Erythroblast (primary cell): ENCODE measurements at regions not wholly inside any gene's neighbourhood (a gene's known extent, or its start where the extent isn't known, plus 50 kb on each side); places are given as distances from the start of the nearest gene placed in this dataset.
"Not testable (repeated sequence)": the region's sequence is repeated elsewhere in the genome, so short reads cannot be mapped to it uniquely, and the experiment has no call there.

ENCODE experiments used
- DNase-seq, 2 experiments: peaks; one replicate each; lab custom pipeline; 2025; lab: John Stamatoyannopoulos, UW
- GATA1 ChIP-seq: IDR thresholded peaks from 2 replicates; pipeline ENCODE4 v1.6.1; 2011; ENCODE audit warnings: low read depth, mild to moderate bottlenecking, control low read depth, low read length, moderate library complexity
- POLR2A ChIP-seq: IDR thresholded peaks from 2 replicates; pipeline ENCODE4 v1.6.1; 2011; ENCODE audit warnings: mild to moderate bottlenecking, low read length

DNA sequence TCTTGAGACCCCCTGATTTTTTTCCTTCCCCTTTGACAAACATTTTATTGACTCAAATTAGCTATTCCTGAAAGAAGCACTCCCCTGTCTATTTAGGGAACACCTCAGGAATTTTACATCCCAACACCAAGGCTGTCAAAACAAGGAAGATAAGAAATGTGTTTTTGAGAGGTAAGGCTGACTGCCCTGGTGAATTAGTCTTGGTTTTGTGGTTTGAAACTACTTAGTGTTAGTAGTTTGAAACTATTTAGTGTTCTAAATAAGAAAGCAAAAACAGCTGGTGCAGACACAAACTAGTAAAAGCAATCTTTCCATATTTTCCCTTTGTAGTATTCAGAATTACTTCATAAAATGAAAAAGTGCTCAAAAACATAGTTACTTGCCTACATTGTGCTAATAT, 120.7 kb downstream of the PCSK1 start:
- DNase-seq = no peak
- TF ChIP-seq GATA1 (no peak), POLR2A (no peak)

DNA sequence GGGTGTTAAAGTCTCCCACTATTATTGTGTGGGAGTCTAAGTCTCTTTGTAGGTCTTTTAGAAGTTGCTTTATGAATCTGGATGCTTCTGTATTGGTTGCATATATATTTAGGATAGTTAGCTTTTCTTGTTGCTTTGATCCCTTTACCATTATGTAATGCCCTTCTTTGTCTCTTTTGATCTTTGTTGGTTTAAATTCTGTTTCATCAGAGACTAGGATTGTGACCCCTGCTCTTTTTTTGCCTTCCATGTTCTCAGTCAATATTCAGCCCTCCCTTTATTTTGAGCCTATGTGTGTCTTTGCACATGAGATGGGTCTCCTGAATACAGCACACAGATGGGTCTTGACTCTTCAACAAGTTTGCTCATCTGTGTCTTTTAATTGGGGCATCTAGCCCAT, 126.0 kb downstream of the PCSK1 start:
- not testable (repeated sequence) for DNase-seq

DNA sequence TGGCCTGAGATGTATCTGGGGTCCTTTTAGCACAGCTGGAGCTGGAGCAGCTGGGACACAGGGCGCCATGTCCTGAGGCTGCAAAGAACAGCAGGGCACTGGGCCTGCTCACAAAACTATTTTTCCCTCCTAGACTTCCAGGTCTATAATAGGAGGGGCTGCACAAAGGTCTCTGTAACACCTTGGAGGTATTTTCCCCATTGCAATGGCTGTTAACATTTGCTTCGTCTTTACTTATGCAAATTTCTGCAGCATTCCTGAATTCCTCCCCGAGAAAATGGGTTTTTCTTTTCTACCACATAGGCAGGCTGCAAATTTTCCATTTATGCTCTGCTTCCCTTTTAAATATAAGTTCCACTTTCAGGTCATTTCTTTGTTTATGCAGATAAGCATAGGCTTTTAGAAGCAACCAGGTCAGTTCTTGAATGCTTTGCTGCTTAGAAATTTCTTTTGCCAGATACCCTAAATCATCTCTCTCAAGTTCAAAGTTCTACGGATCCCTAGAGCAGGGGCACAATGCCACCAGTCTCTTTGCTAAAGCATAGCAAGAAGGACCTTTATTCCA, 130.8 kb downstream of the PCSK1 start:
- TF ChIP-seq GATA1 = no peak
- no peak for TF ChIP-seq POLR2A
- no peak for DNase-seq

DNA sequence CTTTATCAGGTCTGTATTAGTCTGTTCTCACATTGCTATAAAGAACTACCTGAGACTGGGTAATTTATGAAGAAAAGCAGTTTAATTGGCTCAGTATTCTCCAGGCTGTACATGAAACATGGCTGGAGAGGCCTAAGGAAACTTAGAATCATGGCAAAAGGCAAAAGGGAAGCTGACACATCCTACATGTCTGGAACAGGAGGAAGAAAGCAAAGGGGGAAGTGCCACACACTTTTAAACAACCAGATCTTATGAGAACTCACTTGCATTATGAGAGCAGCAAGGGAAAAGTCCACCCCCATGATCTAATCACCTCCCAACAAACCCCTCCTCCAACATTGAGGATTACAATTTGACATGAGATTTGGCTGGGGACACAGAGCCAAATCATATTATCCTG, 132.1 kb downstream of the PCSK1 start:
- TF ChIP-seq POLR2A (no peak), GATA1 (no peak)
- no peak for DNase-seq

DNA sequence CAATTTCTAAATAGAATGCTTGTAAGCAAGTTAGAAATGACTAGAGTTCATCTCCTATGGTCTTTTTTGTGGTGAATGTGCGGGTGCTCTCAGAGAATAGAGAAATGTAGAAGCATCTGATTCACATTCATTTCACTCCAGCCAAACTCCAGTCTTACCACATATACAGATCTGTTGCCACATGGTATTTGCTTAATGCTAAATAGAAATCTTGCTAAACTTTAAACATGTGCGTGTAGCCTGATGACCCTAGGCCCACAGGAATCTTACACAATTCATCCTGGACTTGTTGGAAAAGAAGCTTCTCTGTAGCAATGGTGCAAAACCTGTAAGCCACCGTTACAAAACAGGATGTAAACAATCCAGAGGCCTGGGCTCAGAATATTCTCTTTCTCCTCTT, 135.2 kb downstream of the PCSK1 start:
- no peak for DNase-seq

DNA sequence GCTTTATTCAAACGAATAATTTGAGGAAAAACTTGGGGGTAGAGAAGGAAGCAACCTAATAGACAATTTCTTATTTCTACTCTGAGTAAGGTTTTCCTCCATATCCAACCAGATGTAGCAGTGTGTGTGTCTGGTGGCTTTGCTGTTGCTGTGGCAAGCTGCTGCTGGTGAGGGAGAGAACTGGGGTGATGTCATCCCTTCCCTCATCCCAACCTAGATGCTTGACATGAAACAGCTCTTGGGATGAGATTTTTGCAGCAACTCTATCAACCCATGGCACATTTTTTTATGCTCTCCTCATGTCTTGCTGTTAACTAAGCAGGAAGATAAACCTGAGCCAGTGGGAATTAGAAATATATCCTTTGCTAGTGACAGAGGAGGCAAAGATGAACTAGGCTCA, 135.8 kb downstream of the PCSK1 start:
- no peak for DNase-seq
- no peak for TF ChIP-seq POLR2A
- TF ChIP-seq GATA1 = no peak

More for the DNA sequence above, 135.2 kb downstream of the PCSK1 start:
- TF ChIP-seq POLR2A (no peak), GATA1 (no peak)

DNA sequence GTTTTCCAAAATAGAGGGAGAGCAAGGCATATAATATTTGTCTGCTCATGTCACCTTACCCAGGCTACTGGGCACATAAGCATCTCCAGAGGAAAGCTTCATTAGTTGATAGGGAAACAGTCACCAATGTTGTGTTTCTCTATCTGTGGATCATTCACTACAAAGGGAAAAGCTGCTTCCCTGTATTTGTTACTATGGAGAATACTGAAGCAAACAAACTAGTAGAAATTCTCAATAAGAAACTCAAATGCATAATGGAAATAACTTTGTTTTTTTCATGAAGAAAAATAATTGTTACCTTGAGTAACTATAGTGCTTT, 138.2 kb downstream of the PCSK1 start:
- no peak for DNase-seq
- TF ChIP-seq GATA1 (no peak), POLR2A (no peak)

DNA sequence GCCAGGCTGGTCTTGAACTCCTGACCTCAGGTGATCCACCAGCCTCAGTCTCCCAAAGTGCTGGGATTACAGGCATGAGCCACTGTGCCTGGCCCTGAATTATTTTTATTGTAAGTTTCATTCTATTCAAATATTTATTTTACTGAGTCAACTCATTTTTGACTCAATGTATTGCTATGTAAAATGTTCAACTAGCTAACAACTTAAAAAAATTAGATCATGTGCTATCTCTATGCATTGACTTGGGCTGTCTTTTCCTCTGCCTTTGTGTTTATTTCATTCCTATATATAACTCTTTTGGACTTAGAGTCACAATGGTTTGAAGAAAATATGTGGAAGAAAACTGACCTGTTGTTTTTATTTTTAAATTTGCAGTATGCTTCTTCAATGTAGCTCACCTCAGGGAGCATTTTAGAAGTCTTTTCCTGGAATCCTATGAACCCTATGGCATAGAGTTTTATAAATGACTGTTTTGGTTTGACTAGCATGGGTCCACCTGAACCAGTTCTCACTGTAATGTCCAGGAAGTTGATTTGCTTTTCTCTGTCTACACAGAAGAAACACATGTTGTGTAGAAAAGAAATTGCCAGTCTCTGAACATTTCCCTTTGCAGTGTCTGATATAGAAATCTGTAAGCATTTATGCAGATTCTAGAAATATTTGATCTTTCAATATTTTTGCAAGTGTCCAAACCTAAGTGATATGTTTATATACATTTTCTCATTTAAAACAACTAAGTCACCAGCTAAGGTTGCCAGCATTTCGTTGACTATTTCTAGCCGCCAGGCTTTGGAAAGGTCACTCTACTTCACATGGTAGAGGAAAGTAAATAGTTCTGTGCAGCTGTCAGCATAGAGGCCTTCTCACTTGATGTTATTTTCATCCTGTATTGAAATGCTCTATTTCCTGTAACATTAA, 138.8 kb downstream of the PCSK1 start:
- no peak for TF ChIP-seq GATA1
- no peak for TF ChIP-seq POLR2A
- DNase-seq = no peak

DNA sequence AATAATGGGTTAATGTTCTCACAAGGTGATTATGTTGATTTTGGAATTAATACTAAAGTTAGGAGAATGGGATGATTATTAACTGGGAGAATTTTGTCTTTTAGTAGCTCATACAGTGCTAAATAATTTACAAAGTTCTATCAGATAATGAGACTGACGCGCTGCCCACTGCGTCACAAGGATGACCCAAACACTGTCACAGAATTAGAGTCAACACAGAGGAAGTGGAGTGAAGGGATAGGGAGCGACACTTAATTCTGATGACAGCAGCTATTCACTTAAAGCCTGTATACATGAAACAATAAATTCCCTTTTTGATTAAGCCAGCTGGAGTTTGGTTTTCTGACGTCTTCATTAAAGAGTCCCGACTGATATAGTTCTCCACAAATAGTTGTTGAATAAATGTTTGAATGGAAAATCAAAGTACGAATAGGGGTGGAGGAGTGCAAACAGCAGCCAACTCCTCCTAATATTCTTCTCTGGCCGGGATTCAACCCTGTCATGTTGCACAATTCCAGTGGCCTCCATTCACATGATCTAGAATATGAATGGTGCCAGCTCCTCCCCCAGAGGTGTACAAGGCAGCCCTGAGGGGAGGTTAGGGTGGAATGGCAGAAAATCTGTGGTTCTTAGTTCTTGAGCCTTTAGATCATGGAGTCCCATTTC, 140.3 kb downstream of the PCSK1 start:
- no peak for DNase-seq
- no peak for TF ChIP-seq GATA1
- TF ChIP-seq POLR2A = no peak

DNA sequence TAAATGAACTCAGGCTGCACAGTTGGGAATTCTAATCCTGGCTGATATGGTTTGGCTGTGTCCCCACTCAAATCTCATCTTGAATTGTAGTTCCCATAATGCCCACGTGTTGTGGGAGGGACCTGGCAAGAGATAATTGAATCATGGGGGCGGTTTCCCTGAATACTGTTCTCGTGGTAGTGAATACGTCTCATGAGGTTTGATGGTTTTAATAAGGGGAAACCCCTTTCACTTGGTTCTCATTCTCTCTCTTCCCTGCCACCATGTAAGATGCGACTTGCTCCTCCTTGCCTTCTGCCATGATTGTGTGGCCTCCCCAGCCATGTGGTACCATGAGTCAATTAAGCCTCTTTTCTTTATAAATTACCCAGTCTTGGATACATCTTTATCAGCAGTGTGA, 143.8 kb downstream of the PCSK1 start:
- not testable (repeated sequence) for DNase-seq

DNA sequence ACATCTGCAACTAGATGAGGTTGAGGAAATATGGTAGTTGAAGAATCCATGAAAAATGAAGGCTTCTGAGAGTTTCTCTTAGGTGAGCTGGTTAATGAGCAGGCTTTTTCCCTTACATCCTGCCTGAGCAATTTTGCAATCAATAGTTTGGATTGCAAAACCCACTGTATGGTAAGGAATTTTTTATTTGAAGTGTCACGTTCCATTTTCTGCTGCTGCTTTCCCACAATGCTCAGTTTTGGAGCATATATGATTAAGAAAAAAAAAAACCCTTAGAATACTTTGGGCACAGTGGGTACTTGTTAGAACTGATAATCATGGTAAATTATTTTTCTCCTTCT, 144.2 kb downstream of the PCSK1 start:
- no peak for TF ChIP-seq GATA1
- TF ChIP-seq POLR2A = no peak
- DNase-seq = no peak

DNA sequence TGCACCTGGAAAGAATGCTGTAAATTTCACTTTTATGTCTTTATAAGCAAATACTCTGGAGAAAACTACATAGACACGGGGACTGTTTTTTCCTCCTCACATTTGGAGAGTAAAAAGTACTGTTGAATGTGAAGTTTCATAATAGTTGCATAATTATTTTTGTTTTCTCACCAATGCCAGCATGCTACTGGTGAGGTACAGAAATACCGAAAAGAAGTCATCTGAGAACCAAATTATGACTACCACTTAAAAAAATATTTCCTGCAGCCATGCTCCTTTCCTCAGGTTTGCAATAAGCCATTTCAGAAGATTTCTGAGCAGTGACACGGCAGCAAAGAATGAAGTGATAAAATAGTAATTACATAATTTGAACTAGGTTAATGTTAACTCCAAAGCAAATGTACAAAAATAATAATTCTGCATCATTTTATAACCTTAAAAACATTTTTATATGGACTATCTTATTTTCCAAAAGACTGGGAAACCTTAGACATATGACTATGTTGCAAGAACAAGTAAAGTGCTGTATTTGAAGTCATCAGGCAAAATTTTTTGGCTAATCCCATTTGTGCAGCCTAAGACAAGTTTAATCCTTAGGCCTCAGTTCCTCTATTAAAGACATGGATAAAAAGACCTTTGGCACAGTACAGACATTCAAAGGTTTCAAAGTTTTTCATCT, 144.7 kb downstream of the PCSK1 start:
- DNase-seq = no peak
- TF ChIP-seq GATA1 (no peak), POLR2A (no peak)

DNA sequence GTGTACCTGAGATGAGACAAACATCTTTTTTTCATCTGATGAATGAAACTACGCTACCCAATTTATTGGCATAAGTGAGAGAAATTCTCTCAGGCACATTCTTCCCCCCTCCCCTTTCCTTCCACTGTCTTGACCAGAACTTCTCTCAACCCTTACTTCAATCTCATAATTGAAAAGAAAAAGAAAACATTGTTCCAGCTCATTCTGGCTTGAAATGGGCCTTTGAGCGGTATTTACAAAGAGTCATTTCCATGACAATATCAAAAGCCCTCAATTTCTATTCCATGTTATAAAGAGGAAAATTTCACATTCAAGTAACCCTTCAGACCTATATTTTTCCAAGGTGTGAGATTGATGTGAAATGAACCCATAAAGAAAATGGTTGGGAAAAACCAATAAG, 145.9 kb downstream of the PCSK1 start:
- DNase-seq = no peak
- TF ChIP-seq POLR2A (no peak), GATA1 (no peak)

DNA sequence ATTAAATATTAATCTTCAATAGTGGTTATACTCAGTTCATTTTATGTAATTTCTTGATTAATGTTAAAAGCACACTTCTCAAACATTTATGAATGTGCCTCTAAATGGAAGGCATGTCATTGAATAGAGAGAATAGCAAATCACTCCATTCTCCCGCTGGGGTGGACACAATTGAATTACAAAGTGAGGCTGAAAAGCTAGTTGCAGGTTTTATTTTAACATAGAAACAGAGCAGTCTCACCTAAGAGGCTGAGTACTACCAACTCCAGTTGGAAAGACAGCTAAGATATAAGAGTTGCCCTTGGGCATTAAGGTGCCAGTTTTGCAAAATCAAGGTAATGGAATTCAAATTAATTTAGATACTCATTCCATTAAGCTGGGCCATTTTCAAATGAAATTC, 147.2 kb downstream of the PCSK1 start:
- TF ChIP-seq POLR2A = no peak

More for the DNA sequence above, 147.2 kb downstream of the PCSK1 start:
- DNase-seq = no peak
